Peyer's patch (tissue), 4 donors: ENCODE measurements at regions not wholly inside any gene's neighbourhood (a gene's known extent, or its start where the extent isn't known, plus 50 kb on each side); places are given as distances from the start of the nearest gene placed in this dataset.

ENCODE experiments used
- DNase-seq, 3 donors: peaks; one replicate each; pipeline ENCODE4 v3.0.0-alpha.2; 2017 to 2019
- H3K27ac ChIP-seq, 4 donors: fragments of 200-600 bp; sonication (generic); one replicate each; pipeline ENCODE4 v1.5.1; 2016 to 2019
- H3K27me3 ChIP-seq, 2 donors: fragments of 200-600 bp; sonication (generic); one replicate each; pipeline ENCODE4 v1.5.1; 2019
- H3K36me3 ChIP-seq, 3 donors: fragments of 200-600 bp; sonication (generic); one replicate each; pipeline ENCODE4 v1.5.1; 2016 to 2019
- H3K4me1 ChIP-seq, 4 donors: fragments of 200-600 bp; sonication (generic); one replicate each; pipeline ENCODE4 v1.5.1; 2016 to 2019
- H3K4me3 ChIP-seq, 4 donors: fragments of 200-600 bp; sonication (generic); 1 replicate in 3 of 4; 2 replicates in 1 of 4; pipeline ENCODE4 v1.5.1; 2016 to 2019; ENCODE audit warnings: mild to moderate bottlenecking in 1 of 4
- H3K9me3 ChIP-seq, 4 donors: fragments of 200-600 bp; sonication (generic); one replicate each; pipeline ENCODE4 v1.5.1; 2016 to 2019; ENCODE audit warnings: mild to moderate bottlenecking in 1 of 4
- CTCF ChIP-seq, 6 experiments: fragments of 450-650 bp in 4 of 6; fragments of 200-600 bp in 2 of 6; sonication (generic) in 1 of 6; IDR thresholded peaks; one replicate each; pipeline ENCODE4 v1.5.1; 2017 to 2019; ENCODE audit warnings: antibody characterized with exemption in 6 of 6, mild to moderate bottlenecking in 3 of 6, moderate library complexity in 1 of 6
- POLR2A ChIP-seq, 2 donors: fragments of 450-650 bp; IDR thresholded peaks; one replicate each; pipeline ENCODE4 v1.5.1; 2017; ENCODE audit warnings: antibody characterized with exemption in 2 of 2, mild to moderate bottlenecking in 2 of 2, moderate library complexity in 2 of 2

- no peak for DNase-seq
- no peak overlapping the region for H3K27ac ChIP-seq
- H3K4me1 ChIP-seq = no peaks in the 10 kb centered on the region
- H3K9me3 ChIP-seq = no peaks in the 10 kb centered on the region
- no peaks in the 10 kb centered on the region for H3K27me3 ChIP-seq
- no peak overlapping the region for H3K4me3 ChIP-seq
- TF ChIP-seq CTCF (IDR thresholded peaks at IDR 0.05) (no peak), POLR2A (IDR thresholded peaks at IDR 0.05) (no peak)
- H3K36me3 ChIP-seq = no peaks in the 10 kb centered on the region
These were observed 451.1 kb upstream of the NETO1 start for GRCh38 chr18:73318739-73319479.

GRCh38 chr18:73316513-73316912, 448.7 kb upstream of the NETO1 start:
- Histone ChIP-seq H3K9me3 (no peaks in the 10 kb centered on the region), H3K27ac (no peak overlapping the region), H3K4me1 (no peaks in the 10 kb centered on the region), H3K27me3 (no peaks in the 10 kb centered on the region), H3K4me3 (no peak overlapping the region), H3K36me3 (no peaks in the 10 kb centered on the region)
- no peak for DNase-seq
- TF ChIP-seq POLR2A (IDR thresholded peaks at IDR 0.05) (no peak), CTCF (IDR thresholded peaks at IDR 0.05) (no peak)

GRCh38 chr18:73315381-73315780, 447.6 kb upstream of the NETO1 start:
- Histone ChIP-seq H3K4me3 (no peak overlapping the region), H3K27ac (no peak overlapping the region), H3K36me3 (no peaks in the 10 kb centered on the region), H3K4me1 (no peaks in the 10 kb centered on the region), H3K27me3 (no peaks in the 10 kb centered on the region), H3K9me3 (no peaks in the 10 kb centered on the region)
- DNase-seq = no peak
- no peak for TF ChIP-seq CTCF (IDR thresholded peaks at IDR 0.05)
- TF ChIP-seq POLR2A (IDR thresholded peaks at IDR 0.05) = no peak

GRCh38 chr18:73313476-73313875, 445.7 kb upstream of the NETO1 start:
- Histone ChIP-seq H3K4me3 (no peak overlapping the region), H3K27me3 (no peaks in the 10 kb centered on the region), H3K36me3 (no peaks in the 10 kb centered on the region), H3K9me3 (no peaks in the 10 kb centered on the region), H3K4me1 (no peaks in the 10 kb centered on the region), H3K27ac (no peak overlapping the region)
- no peak for DNase-seq
- TF ChIP-seq POLR2A (IDR thresholded peaks at IDR 0.05) (no peak), CTCF (IDR thresholded peaks at IDR 0.05) (no peak)

- Histone ChIP-seq H3K27me3 (no peaks in the 10 kb centered on the region), H3K27ac (no peak overlapping the region), H3K4me1 (no peaks in the 10 kb centered on the region), H3K9me3 (no peaks in the 10 kb centered on the region), H3K36me3 (no peaks in the 10 kb centered on the region), H3K4me3 (no peak overlapping the region)
- no peak for TF ChIP-seq CTCF (IDR thresholded peaks at IDR 0.05)
- TF ChIP-seq POLR2A (IDR thresholded peaks at IDR 0.05) = no peak
- no peak for DNase-seq
These were observed 428.9 kb upstream of the NETO1 start for GRCh38 chr18:73296686-73297085.

GRCh38 chr18:73292156-73292555, 424.4 kb upstream of the NETO1 start:
- Histone ChIP-seq H3K27ac (no peak overlapping the region), H3K4me1 (no peaks in the 10 kb centered on the region), H3K9me3 (no peaks in the 10 kb centered on the region), H3K4me3 (no peak overlapping the region), H3K27me3 (no peaks in the 10 kb centered on the region), H3K36me3 (no peaks in the 10 kb centered on the region)
- no peak for DNase-seq
- TF ChIP-seq CTCF (IDR thresholded peaks at IDR 0.05) (no peak), POLR2A (IDR thresholded peaks at IDR 0.05) (no peak)
